ENCODE measurements at regions not wholly inside any gene's neighbourhood (a gene's known extent, or its start where the extent isn't known, plus 50 kb on each side); places are given as distances from the start of the nearest gene placed in this dataset.

- 71 to 84% methylated on average over 1 of the region's 1 CpG for WGBS, 2 donors
- H3K9me3 ChIP-seq, result no peaks in the 10 kb centered on the region
- H3K27ac ChIP-seq, result no peak overlapping the region
- no peak overlapping the region for H3K4me3 ChIP-seq
- H3K4me1 ChIP-seq, result no peaks in the 10 kb centered on the region
- H3K36me3 ChIP-seq, result no peaks in the 10 kb centered on the region
- ATAC-seq (ENCODE audit: low FRiP score in 2 of 2), result no peak
- no peaks in the 10 kb centered on the region for H3K27me3 ChIP-seq
- TF ChIP-seq CTCF (IDR thresholded peaks at IDR 0.05), result no peak
- no peak for TF ChIP-seq POLR2AphosphoS5 (IDR thresholded peaks at IDR 0.05)
- DNase-seq, result no peak
Measured at GRCh38 chr3:162262129-162262528, 765.5 kb downstream of the OTOL1 start.

GRCh38 chr3:162263596-162263995 is 767.0 kb downstream of the OTOL1 start:
- no peaks in the 10 kb centered on the region for H3K9me3 ChIP-seq
- H3K4me1 ChIP-seq, result no peaks in the 10 kb centered on the region
- no peak overlapping the region for H3K4me3 ChIP-seq
- DNase-seq (no peak), ATAC-seq (ENCODE audit: low FRiP score in 2 of 2) (no peak)
- TF ChIP-seq POLR2A (IDR thresholded peaks at IDR 0.05), result no peak
- no peak for TF ChIP-seq CTCF (IDR thresholded peaks at IDR 0.05)
- no peak for TF ChIP-seq POLR2AphosphoS5 (IDR thresholded peaks at IDR 0.05)
- TF ChIP-seq EP300 (IDR thresholded peaks at IDR 0.05), result no peak
- 80 to 84% methylated on average over 2 of the region's 2 CpGs for WGBS, 2 donors
- no peaks in the 10 kb centered on the region for H3K36me3 ChIP-seq
- no peak overlapping the region for H3K27ac ChIP-seq
- H3K27me3 ChIP-seq, result no peaks in the 10 kb centered on the region

DNA sequence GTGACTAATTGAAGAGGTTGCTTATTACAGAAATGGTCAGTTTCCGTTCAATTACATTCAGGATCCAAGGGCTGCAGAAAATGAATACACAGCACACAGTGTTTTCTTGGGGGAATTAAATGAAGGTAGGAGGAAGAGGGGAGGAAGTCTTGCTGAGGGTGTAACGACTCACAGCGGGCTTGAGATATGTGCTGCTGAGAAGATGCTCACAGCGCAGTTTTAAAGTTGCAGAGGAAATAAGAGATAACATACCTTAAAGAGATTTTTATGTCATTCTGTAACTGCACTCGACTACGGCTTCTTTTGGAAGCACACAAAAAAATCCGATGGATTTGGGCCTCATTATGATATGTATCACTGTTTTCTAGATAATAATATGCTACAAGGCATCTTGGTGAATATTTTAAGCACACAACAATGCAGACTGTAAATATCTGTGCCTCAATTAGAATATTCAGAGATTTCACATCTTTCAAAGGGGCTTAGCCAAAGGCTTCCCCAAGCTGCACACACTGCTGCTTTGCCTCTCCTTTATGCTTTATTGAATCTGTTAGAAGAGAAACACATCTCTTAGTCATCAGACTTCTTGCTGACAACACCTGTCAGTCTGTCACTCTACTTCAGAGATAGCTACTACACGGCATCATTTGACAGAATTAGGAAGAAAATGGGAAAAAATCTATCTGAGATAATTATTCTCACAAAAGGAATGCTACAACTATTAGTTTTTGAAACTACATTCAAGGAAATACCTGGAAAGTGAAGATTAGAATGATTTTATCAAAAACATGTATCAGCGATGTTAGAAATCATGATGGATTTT is 773.2 kb downstream of the OTOL1 start:
- no peak for TF ChIP-seq POLR2A (IDR thresholded peaks at IDR 0.05)
- no peak for TF ChIP-seq CTCF (IDR thresholded peaks at IDR 0.05)
- no peak for TF ChIP-seq POLR2AphosphoS5 (IDR thresholded peaks at IDR 0.05)
- no peak for TF ChIP-seq EP300 (IDR thresholded peaks at IDR 0.05)
- H3K9me3 ChIP-seq, result no peaks in the 10 kb centered on the region
- 67 to 74% methylated on average over 9 of the region's 9 CpGs for WGBS, 2 donors
- no peak for ATAC-seq (ENCODE audit: low FRiP score in 2 of 2)
- no peaks in the 10 kb centered on the region for H3K36me3 ChIP-seq
- H3K27me3 ChIP-seq, result no peaks in the 10 kb centered on the region
- DNase-seq, result no peak
- H3K4me3 ChIP-seq, result no peak overlapping the region
- no peaks in the 10 kb centered on the region for H3K4me1 ChIP-seq
- H3K27ac ChIP-seq, result no peak overlapping the region

GRCh38 chr3:162274070-162274469 is 777.5 kb downstream of the OTOL1 start:
- TF ChIP-seq EP300 (IDR thresholded peaks at IDR 0.05) (no peak), POLR2A (IDR thresholded peaks at IDR 0.05) (no peak), POLR2AphosphoS5 (IDR thresholded peaks at IDR 0.05) (no peak), CTCF (IDR thresholded peaks at IDR 0.05) (no peak)
- no peaks in the 10 kb centered on the region for H3K27me3 ChIP-seq
- no peak overlapping the region for H3K4me3 ChIP-seq
- H3K9me3 ChIP-seq, result no peaks in the 10 kb centered on the region
- DNase-seq, result no peak
- no peaks in the 10 kb centered on the region for H3K4me1 ChIP-seq
- no peak overlapping the region for H3K27ac ChIP-seq
- H3K36me3 ChIP-seq, result no peaks in the 10 kb centered on the region
- no peak for ATAC-seq (ENCODE audit: low FRiP score in 2 of 2)

DNA sequence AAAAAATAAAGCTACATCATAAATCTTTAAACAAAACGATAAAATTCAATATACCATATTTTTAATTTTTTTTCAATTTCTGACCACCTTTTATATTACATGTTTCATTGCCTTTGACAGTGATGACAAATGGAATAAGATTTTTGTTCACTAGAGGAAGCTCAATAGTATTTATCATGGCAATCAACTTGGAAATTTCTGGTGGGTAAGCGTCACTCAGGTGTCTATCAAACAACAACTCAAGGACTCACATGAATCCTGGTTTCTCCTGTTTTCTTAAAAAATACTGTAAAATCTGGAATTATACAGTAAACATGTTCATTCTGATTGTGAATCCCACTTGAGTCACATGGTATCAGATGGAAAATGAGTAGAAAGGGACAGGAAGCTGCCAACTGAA is 782.2 kb downstream of the OTOL1 start:
- no peak for DNase-seq
- WGBS, 2 donors, result 72 to 92% methylated on average over 2 of the region's 2 CpGs
- H3K27ac ChIP-seq, result no peak overlapping the region
- no peak for ATAC-seq (ENCODE audit: low FRiP score in 2 of 2)
- H3K4me1 ChIP-seq, result no peaks in the 10 kb centered on the region
- no peaks in the 10 kb centered on the region for H3K27me3 ChIP-seq
- no peaks in the 10 kb centered on the region for H3K36me3 ChIP-seq
- peaks cover 0 to 4% (median 0%) of the 10 kb centered on the region in 4 donors for H3K9me3 ChIP-seq
- TF ChIP-seq EP300 (IDR thresholded peaks at IDR 0.05) (no peak), POLR2A (IDR thresholded peaks at IDR 0.05) (no peak), CTCF (IDR thresholded peaks at IDR 0.05) (no peak), POLR2AphosphoS5 (IDR thresholded peaks at IDR 0.05) (no peak)
- no peak overlapping the region for H3K4me3 ChIP-seq

Measured in upper lobe of left lung (tissue), 6 donors.